ENCODE measurements at regions not wholly inside any gene's neighbourhood (a gene's known extent, or its start where the extent isn't known, plus 50 kb on each side); places are given as distances from the start of the nearest gene placed in this dataset.

DNA sequence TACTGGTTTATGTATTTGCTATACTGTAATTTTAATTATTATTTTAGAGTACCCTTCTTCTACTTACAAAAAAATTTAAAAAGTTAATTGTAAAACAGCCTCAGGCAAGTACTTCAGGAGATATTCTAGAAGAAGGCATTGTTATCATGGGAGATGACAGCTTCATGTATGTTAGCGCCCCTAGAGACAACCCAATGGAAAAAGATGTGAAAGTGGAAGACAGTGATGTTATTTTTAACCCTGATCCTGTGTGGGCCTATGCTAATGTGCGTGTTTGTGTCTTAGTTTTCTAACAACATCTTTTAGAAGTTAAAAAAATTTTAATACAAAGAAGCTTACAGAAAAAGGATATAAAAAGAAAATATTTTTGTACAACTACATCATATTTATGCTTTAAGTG lies 205.0 kb downstream of the FAM76B start:
- TF ChIP-seq SIN3A (IDR thresholded peaks at IDR 0.05; ENCODE audit: borderline replicate concordance, insufficient read depth, low read depth, low read length), result no peak
- TF ChIP-seq, protein P1, sequence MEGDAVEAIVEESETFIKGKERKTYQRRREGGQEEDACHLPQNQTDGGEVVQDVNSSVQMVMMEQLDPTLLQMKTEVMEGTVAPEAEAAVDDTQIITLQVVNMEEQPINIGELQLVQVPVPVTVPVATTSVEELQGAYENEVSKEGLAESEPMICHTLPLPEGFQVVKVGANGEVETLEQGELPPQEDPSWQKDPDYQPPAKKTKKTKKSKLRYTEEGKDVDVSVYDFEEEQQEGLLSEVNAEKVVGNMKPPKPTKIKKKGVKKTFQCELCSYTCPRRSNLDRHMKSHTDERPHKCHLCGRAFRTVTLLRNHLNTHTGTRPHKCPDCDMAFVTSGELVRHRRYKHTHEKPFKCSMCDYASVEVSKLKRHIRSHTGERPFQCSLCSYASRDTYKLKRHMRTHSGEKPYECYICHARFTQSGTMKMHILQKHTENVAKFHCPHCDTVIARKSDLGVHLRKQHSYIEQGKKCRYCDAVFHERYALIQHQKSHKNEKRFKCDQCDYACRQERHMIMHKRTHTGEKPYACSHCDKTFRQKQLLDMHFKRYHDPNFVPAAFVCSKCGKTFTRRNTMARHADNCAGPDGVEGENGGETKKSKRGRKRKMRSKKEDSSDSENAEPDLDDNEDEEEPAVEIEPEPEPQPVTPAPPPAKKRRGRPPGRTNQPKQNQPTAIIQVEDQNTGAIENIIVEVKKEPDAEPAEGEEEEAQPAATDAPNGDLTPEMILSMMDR (IDR thresholded peaks at IDR 0.05), result peak; percentile 16; the same call in 1 of the 2 replicates

All from Panc1 (cell line).